RPMI8226 (cell line): ENCODE measurements at regions not wholly inside any gene's neighbourhood (a gene's known extent, or its start where the extent isn't known, plus 50 kb on each side); places are given as distances from the start of the nearest gene placed in this dataset.
A peak's percentile ranks its signal among the peaks of the same experiment; 100 is the strongest.

Experiments used
- DNase-seq: peaks from one replicate; pipeline ENCODE4 v3.0.0-alpha.2; 2015

GRCh38 chr2:12978066-12978835 is 261.5 kb downstream of the TRIB2 start:
- no peak for DNase-seq

DNA sequence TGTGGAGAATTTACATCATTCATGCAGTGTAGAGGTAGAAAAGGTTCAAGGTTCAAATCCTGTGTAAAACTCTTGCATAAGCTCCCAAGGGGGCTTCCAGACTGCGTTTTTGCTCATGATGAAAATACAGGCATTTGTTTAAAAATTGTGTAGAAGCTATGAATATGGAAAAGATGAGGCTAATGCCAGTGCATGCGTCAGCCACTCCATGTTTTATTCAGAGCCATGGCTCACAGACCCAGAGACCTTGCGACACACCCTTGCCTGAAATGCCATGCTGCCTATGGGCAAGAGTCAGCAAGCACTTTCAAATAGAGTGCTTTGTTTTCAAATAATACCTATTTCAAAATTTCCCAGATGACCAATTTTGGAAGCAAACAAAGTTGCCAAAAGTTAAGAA is 262.3 kb downstream of the TRIB2 start:
- DNase-seq: no peak

DNA sequence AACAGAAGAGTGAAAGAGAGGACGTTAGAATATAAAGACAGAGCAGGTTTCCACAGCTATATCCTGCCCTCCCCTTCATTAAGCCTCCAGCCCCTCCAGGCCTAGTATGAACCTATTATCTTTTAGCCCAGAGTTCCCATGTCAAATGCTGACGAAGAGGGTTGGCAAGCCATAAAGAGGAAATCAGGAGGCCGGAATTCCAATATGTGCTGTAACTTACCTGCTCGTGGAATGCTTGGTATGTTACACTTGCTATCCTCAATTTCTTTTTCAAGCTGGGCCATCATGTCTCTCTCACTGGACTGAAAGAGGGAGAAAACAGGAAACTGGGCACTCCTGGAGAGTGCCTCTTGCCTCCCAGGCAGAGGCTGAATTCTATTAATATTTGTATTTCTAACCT is 264.1 kb downstream of the TRIB2 start:
- DNase-seq: no peak

DNA sequence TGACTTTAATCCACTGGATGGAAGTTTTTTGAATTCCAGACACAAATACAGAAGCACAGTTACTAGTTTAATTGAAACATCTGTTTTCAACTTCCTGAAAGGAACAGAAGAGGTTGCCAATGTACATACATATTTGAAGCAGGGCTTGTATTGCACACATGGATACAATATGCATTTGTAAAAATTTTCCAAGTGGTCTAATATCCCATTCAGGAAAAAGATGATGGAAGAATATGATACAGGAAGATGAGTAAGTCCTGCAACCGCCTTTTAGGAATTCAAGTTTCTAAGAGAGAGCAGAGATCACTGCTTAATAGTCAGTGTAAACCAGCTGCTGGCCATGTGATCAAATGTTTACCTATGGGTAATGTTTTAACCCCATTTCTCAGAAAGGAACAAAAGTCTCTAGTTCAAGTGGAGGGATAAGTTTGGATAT is 265.4 kb downstream of the TRIB2 start:
- no peak for DNase-seq

DNA sequence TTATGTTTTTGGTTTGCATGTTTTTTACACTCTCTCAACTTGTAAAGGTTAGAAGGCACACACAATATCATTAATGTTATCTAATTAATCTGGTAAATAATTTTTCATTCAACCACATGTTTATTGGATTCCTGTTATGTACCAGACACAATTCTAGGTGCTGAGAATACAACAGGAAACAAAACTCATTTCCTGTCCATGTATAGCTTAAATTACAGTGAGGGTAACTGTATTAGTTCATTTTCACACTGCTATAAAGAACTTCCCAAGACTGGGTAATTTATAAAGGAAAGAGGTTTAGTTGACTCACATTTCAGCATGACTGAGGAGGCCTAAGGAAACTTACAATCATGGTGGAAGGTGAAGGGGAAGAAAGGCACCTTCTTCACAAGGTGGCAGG is 270.5 kb downstream of the TRIB2 start:
- no peak for DNase-seq

DNA sequence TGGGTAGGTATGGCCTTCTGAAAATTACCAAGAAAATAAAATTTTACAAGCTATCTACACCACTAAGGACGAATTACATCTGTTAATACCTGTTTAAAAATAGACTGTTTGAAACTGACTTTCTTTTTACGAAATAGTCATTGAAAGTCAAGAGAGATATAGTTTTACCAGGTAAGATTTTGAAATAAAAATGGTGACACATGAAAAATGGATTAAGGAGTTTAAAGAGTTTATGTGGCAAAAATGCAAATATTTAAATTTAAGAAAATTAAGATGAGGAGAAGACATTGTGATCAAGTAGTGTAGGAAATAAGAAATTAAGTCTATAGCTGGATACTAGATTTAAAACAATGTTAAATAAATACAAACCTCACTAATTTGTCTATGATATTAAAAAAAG is 271.5 kb downstream of the TRIB2 start:
- DNase-seq: no peak

GRCh38 chr2:12990523-12990922 is 273.8 kb downstream of the TRIB2 start:
- DNase-seq: no peak

DNA sequence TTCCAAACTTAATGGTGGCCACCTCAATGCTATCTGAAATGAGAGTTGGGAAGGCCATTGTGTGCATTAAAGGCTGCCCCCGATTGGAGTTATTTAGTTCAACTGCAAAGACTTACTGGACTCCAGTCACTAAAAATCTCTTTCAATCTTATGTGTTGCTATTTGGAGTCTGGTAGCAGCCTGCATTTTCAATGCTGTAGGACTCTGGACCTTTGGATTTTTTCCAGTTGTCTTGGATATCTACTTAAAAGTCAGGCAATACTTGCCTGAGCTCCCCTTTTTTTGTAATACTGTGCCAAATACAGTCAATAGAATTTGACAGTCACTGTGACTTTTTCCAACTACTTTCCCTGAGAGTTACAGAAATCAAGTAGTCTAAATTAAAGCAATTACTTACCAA is 281.9 kb downstream of the TRIB2 start:
- no peak for DNase-seq

- DNase-seq: no peak
These were observed 284.1 kb downstream of the TRIB2 start for GRCh38 chr2:13000664-13001363.

DNA sequence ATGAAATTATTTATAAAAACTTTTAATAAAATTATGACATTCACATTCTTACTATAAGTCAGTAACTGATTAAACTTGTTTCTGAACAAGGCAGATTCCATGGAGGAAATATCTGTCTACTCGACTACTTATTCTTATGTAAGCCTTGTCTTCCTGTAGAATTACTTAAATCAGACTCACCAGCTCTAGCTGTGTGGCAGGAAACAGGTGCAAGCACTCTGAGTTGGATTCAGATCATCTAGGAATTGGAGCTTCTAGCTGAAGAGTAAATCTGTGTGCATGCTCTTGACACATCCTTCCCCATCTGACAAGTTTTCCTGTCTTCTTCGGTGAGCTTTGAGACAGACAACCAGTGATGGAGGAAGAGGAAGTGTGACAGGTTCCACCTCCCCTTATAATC is 284.7 kb downstream of the TRIB2 start:
- no peak for DNase-seq

- no peak for DNase-seq
These were observed 286.0 kb downstream of the TRIB2 start for GRCh38 chr2:13002536-13003331.

DNA sequence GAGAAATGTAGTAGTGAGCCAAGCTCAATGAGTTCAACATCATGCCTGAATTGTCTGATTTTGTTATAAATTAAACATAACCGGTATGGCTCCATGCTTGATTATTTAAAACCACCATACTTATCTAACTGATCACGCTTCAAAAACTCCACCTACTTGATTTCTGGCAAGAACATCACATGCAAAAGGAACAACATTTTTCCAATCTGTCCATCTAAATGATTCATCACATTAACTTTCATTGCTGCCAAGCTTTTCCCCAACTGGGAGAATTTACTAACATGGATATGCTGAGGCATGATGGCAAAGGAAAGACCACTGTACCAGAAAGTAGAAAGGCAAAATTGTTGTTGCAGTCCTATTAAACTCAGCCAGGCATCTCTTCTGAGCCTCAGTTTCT is 286.8 kb downstream of the TRIB2 start:
- DNase-seq: no peak

DNA sequence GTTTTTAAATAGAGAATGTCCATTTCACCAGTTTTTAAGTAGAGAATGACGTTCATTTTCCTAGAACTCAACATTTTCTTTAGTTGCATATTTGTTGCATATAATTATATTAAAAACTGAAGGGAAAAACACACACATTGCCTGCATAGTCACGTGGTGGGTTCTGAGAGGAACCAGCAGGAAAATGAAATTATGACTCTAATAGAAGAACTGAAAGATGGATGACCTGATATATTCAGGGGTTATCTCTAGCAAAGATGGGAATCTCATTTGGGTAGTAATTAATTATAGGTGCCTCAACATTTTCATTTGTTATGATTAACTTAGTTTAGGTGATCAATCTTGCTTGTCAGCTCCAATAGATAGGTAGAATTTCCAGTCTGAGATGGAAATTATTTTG is 288.3 kb downstream of the TRIB2 start:
- no peak for DNase-seq

GRCh38 chr2:13005761-13006335 is 289.1 kb downstream of the TRIB2 start:
- DNase-seq: no peak

GRCh38 chr2:13006426-13006825 is 289.7 kb downstream of the TRIB2 start:
- DNase-seq: no peak

GRCh38 chr2:13006829-13007717 is 290.3 kb downstream of the TRIB2 start:
- peak; percentile 52 for DNase-seq

GRCh38 chr2:13009027-13009642 is 292.4 kb downstream of the TRIB2 start:
- DNase-seq: no peak

DNA sequence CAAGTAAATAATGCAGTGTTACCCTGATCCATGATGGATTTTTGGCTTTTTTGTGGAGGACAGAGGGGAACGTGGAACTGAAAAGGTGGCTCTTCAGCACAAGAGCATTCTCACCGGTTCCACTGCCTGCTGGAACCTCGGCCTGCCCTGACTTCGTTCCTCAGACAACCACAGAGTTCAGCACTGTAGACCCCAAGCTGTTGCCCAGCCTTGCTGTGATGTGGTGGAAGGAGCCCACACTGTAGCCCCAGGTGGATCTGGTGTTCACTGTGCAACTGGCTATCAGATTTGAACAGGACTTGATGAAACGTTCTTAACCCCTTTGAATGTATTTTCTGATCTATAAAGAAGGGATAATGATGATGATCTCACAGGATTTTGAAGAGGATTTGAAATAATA is 293.5 kb downstream of the TRIB2 start:
- DNase-seq: no peak

- DNase-seq: no peak
These were observed 298.0 kb downstream of the TRIB2 start for GRCh38 chr2:13014783-13015182.

DNA sequence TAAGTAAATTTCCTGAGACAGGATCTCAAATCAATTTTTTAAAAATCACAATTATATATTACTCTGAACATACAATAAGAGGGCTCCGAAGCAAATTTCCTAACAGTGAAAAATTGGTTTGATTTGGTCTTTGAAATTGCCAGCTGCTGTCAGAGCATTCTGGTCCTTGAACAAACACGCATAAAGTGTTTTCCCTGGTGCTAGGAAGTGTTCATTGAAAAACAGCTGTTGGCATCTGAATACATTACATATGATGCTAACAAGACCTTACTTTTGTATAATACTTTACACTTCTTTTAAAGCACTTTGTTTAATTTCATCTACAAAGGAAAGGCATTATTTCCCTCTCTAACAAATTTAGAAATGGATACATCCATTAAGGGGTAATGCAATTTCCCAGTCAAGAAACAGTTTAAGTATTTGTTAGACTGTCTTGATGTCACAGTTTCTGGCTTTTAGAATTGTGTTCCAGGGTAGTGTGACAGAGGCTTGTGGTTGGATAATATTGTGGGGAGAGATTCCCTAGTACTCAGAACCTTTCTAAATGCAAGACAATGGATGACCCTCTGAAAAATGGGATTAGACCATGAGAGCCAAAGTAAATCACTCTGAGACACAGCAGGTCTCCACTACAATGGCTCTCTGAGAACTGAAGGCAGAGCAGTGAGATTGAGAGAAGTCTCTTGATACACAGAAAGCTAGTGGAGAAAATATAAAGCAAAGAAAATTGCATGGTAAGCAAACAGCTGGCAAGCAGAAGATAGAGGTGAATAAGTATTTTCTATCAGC is 299.0 kb downstream of the TRIB2 start:
- no peak for DNase-seq

- no peak for DNase-seq
These were observed 301.8 kb downstream of the TRIB2 start for GRCh38 chr2:13018490-13018889.
